HG02885 (cell line): ENCODE measurements at regions not wholly inside any gene's neighbourhood (a gene's known extent, or its start where the extent isn't known, plus 50 kb on each side); places are given as distances from the start of the nearest gene placed in this dataset.

ENCODE experiments used
- ATAC-seq: cut with Tn5 transposase; IDR thresholded peaks from one replicate; pipeline ENCODE4 v1.9.1; 2021; ENCODE audit warnings: mild to moderate bottlenecking; ENCODE audit not compliant: unreplicated experiment, poor library complexity

GRCh38 chr3:147832611-147833010 lies 423.4 kb downstream of the ZIC1 start:
- ATAC-seq: no peak

- ATAC-seq: no peak
Measured at GRCh38 chr3:147836330-147836729, 427.2 kb downstream of the ZIC1 start.

GRCh38 chr3:147838652-147839051 lies 429.5 kb downstream of the ZIC1 start:
- no peak for ATAC-seq

- ATAC-seq: no peak
Measured at GRCh38 chr3:147843331-147843730, 434.2 kb downstream of the ZIC1 start.

- no peak for ATAC-seq
Measured at GRCh38 chr3:147846293-147846692, 437.1 kb downstream of the ZIC1 start.

- ATAC-seq: no peak
Measured at GRCh38 chr3:147846854-147847478, 437.8 kb downstream of the ZIC1 start.

GRCh38 chr3:147851062-147851461 lies 441.9 kb downstream of the ZIC1 start:
- no peak for ATAC-seq

GRCh38 chr3:147854542-147854941 lies 445.4 kb downstream of the ZIC1 start:
- no peak for ATAC-seq

GRCh38 chr3:147864754-147865354 lies 455.7 kb downstream of the ZIC1 start:
- no peak for ATAC-seq

GRCh38 chr3:147866561-147866960 lies 457.4 kb downstream of the ZIC1 start:
- no peak for ATAC-seq

- no peak for ATAC-seq
Measured at GRCh38 chr3:147872568-147872967, 463.4 kb downstream of the ZIC1 start.

- no peak for ATAC-seq
Measured at GRCh38 chr3:147875498-147875897, 466.3 kb downstream of the ZIC1 start.

GRCh38 chr3:147881933-147882332 lies 472.8 kb downstream of the ZIC1 start:
- ATAC-seq: no peak

- no peak for ATAC-seq
Measured at GRCh38 chr3:147886879-147887278, 477.7 kb downstream of the ZIC1 start.

GRCh38 chr3:147887797-147888196 lies 478.6 kb downstream of the ZIC1 start:
- no peak for ATAC-seq

- peak; percentile 37 for ATAC-seq
Measured at GRCh38 chr3:147890114-147890513, 480.9 kb downstream of the ZIC1 start.

- no peak for ATAC-seq
Measured at GRCh38 chr3:147895509-147895908, 486.3 kb downstream of the ZIC1 start.

- ATAC-seq: no peak
Measured at GRCh38 chr3:147900851-147901250, 491.7 kb downstream of the ZIC1 start.

- no peak for ATAC-seq
Measured at GRCh38 chr3:147903026-147903425, 493.9 kb downstream of the ZIC1 start.

GRCh38 chr3:147904421-147904820 lies 495.3 kb downstream of the ZIC1 start:
- ATAC-seq: no peak

GRCh38 chr3:147906285-147906684 lies 497.1 kb downstream of the ZIC1 start:
- no peak for ATAC-seq

- no peak for ATAC-seq
Measured at GRCh38 chr3:147914532-147914931, 505.4 kb downstream of the ZIC1 start.
